Neural cell (in vitro differentiated cells): ENCODE measurements at regions not wholly inside any gene's neighbourhood (a gene's known extent, or its start where the extent isn't known, plus 50 kb on each side); places are given as distances from the start of the nearest gene placed in this dataset.

ENCODE experiments used
- H2AFZ ChIP-seq: fragments of 200-600, 300-800 bp; sonication (generic), shearing (Covaris generic); 2 replicates; pipeline ENCODE4 v1.6.0; 2014; ENCODE audit warnings: low read depth, mild to moderate bottlenecking, antibody characterized with exemption, low read length, moderate library complexity
- H3F3A ChIP-seq: fragments of 200-600 bp; shearing (Covaris generic); 2 replicates; pipeline ENCODE4 v1.6.1; 2016; ENCODE audit warnings: mild to moderate bottlenecking, moderate library complexity, mixed read lengths, antibody characterized with exemption, low read length; ENCODE audit not compliant: insufficient read depth, poor library complexity, severe bottlenecking
- H3K27ac ChIP-seq: fragments of 200-600, 300-800 bp; sonication (generic), shearing (Covaris generic); 2 replicates; pipeline ENCODE4 v1.5.1; 2014; ENCODE audit warnings: mild to moderate bottlenecking, low read length, moderate library complexity
- H3K27me3 ChIP-seq: fragments of 300-800, 200-600 bp; sonication (generic), shearing (Covaris generic); 2 replicates; pipeline ENCODE4 v1.6.0; 2014; ENCODE audit warnings: mild to moderate bottlenecking, low read depth, low read length, moderate library complexity; ENCODE audit not compliant: insufficient read depth
- H3K36me3 ChIP-seq: fragments of 300-800, 200-600 bp; sonication (generic), shearing (Covaris generic); 2 replicates; pipeline ENCODE4 v1.5.1; 2014; ENCODE audit warnings: mild to moderate bottlenecking, antibody characterized with exemption, low read length, moderate library complexity; ENCODE audit not compliant: insufficient read depth
- H3K4me2 ChIP-seq: fragments of 300-800, 200-600 bp; sonication (generic), shearing (Covaris generic); 2 replicates; pipeline ENCODE4 v1.6.0; 2014; ENCODE audit warnings: mild to moderate bottlenecking, low read length
- H3K4me3 ChIP-seq: fragments of 300-800, 200-600 bp; sonication (generic), shearing (Covaris generic); 2 replicates; pipeline ENCODE4 v1.5.1; 2014; ENCODE audit warnings: mild to moderate bottlenecking, low read length, moderate library complexity
- H3K79me2 ChIP-seq: fragments of 200-600 bp; shearing (Covaris generic); replicated peaks from 2 replicates; pipeline ENCODE4 v1.6.0; 2014; ENCODE audit warnings: mild to moderate bottlenecking, low read length, moderate library complexity; ENCODE audit not compliant: insufficient read depth
- H3K9ac ChIP-seq: fragments of 300-800, 200-600 bp; sonication (generic), shearing (Covaris generic); 2 replicates; pipeline ENCODE4 v1.6.1; 2016; ENCODE audit warnings: mild to moderate bottlenecking, low read length, mixed read lengths
- H3K9me2 ChIP-seq: fragments of 200-600 bp; shearing (Covaris generic); 2 replicates; pipeline ENCODE4 v1.6.1; 2016; ENCODE audit warnings: mild to moderate bottlenecking, low read length, mixed read lengths; ENCODE audit not compliant: insufficient read depth
- H3K9me3 ChIP-seq: fragments of 200-600, 300-800 bp; sonication (generic), shearing (Covaris generic); 2 replicates; pipeline ENCODE4 v1.6.1; 2016; ENCODE audit warnings: mild to moderate bottlenecking, mixed run types, low read length, moderate library complexity, mixed read lengths
- H4K20me1 ChIP-seq: fragments of 200-600 bp; shearing (Covaris generic); 2 replicates; pipeline ENCODE4 v1.6.1; 2016; ENCODE audit warnings: mild to moderate bottlenecking, mixed run types; ENCODE audit not compliant: insufficient read depth
- CTCF ChIP-seq: fragments of 450-650 bp; IDR thresholded peaks from 2 replicates; pipeline ENCODE4 v1.5.1; 2014; ENCODE audit warnings: antibody characterized with exemption, mild to moderate bottlenecking, moderate library complexity; ENCODE audit not compliant: poor library complexity, severe bottlenecking
- EP300 ChIP-seq: fragments of 450-650 bp; conservative IDR thresholded peaks from 2 replicates; pipeline ENCODE4 v1.6.1; 2014; ENCODE audit warnings: antibody characterized with exemption, mild to moderate bottlenecking, moderate library complexity; ENCODE audit not compliant: poor library complexity, severe bottlenecking
- EZH2 ChIP-seq: fragments of 200-600, 300-800 bp; shearing (Covaris generic), sonication (generic); IDR thresholded peaks from 2 replicates; pipeline ENCODE4 v1.6.1; 2014; ENCODE audit warnings: antibody characterized with exemption, low read length, borderline replicate concordance, mild to moderate bottlenecking; ENCODE audit not compliant: insufficient read depth, poor library complexity, severe bottlenecking
- MXI1 ChIP-seq: fragments of 450-650 bp; conservative IDR thresholded peaks from 2 replicates; pipeline ENCODE4 v1.6.1; 2014; ENCODE audit warnings: antibody characterized with exemption, mild to moderate bottlenecking; ENCODE audit not compliant: poor library complexity, severe bottlenecking
- POLR2AphosphoS5 ChIP-seq: IDR thresholded peaks from 2 replicates; pipeline ENCODE4 v1.6.1; 2012
- RAD21 ChIP-seq: fragments of 450-650 bp; conservative IDR thresholded peaks from 2 replicates; pipeline ENCODE4 v1.6.1; 2014; ENCODE audit warnings: antibody characterized with exemption, mild to moderate bottlenecking, moderate library complexity
- REST ChIP-seq: IDR thresholded peaks from 2 replicates; pipeline ENCODE4 v1.6.1; 2012; ENCODE audit warnings: borderline replicate concordance
- SMC3 ChIP-seq: fragments of 450-650 bp; conservative IDR thresholded peaks from 2 replicates; pipeline ENCODE4 v1.6.1; 2014; ENCODE audit warnings: antibody characterized with exemption, mild to moderate bottlenecking, moderate library complexity; ENCODE audit not compliant: poor library complexity
- TAF1 ChIP-seq: IDR thresholded peaks from 2 replicates; pipeline ENCODE4 v1.6.1; 2012; ENCODE audit warnings: low read depth

- no peak for TF ChIP-seq SMC3
- Histone ChIP-seq H3F3A (no peaks in the 10 kb centered on the region), H3K27ac (peak overlapping the region; percentile 85), H3K4me2 (peak overlapping the region; percentile 12), H4K20me1 (no peaks in the 10 kb centered on the region), H3K9ac (peak overlapping the region; percentile 24), H3K79me2 (no peaks in the 10 kb centered on the region), H3K9me2 (no peaks in the 10 kb centered on the region), H2AFZ (no peak overlapping the region), H3K9me3 (no peaks in the 10 kb centered on the region), H3K4me3 (peak overlapping the region; percentile 37), H3K27me3 (no peaks in the 10 kb centered on the region), H3K36me3 (no peaks in the 10 kb centered on the region)
Measured at GRCh38 chr18:45174629-45175136, 440.6 kb upstream of the SLC14A2 start.

GRCh38 chr18:45175511-45175910, 439.8 kb upstream of the SLC14A2 start:
- peak overlapping the region; percentile 85 for H3K27ac ChIP-seq
- no peak overlapping the region for H3K9ac ChIP-seq
- H3K9me3 ChIP-seq: no peaks in the 10 kb centered on the region
- H3K4me3 ChIP-seq: no peak overlapping the region
- H3K9me2 ChIP-seq: no peaks in the 10 kb centered on the region
- no peaks in the 10 kb centered on the region for H4K20me1 ChIP-seq
- H3F3A ChIP-seq: no peaks in the 10 kb centered on the region
- H3K4me2 ChIP-seq: no peak overlapping the region
- H3K27me3 ChIP-seq: no peaks in the 10 kb centered on the region
- H3K79me2 ChIP-seq: no peaks in the 10 kb centered on the region
- H2AFZ ChIP-seq: no peak overlapping the region
- H3K36me3 ChIP-seq: no peaks in the 10 kb centered on the region
- no peak for TF ChIP-seq SMC3
- TF ChIP-seq EP300: no peak
- TF ChIP-seq RAD21: no peak
- TF ChIP-seq MXI1: no peak
- no peak for TF ChIP-seq TAF1

- no peak overlapping the region for H3K9ac ChIP-seq
- no peaks in the 10 kb centered on the region for H4K20me1 ChIP-seq
- H3K79me2 ChIP-seq: no peaks in the 10 kb centered on the region
- H3F3A ChIP-seq: no peaks in the 10 kb centered on the region
- H3K4me2 ChIP-seq: no peak overlapping the region
- no peak overlapping the region for H3K27ac ChIP-seq
- no peak overlapping the region for H3K4me3 ChIP-seq
- TF ChIP-seq TAF1: no peak
- no peak for TF ChIP-seq EP300
- no peak for TF ChIP-seq MXI1
- TF ChIP-seq CTCF: no peak
- TF ChIP-seq RAD21: no peak
- no peak for TF ChIP-seq REST
- TF ChIP-seq EZH2: no peak
- no peak for TF ChIP-seq SMC3
- no peak for TF ChIP-seq POLR2AphosphoS5
- no peaks in the 10 kb centered on the region for H3K9me3 ChIP-seq
- no peaks in the 10 kb centered on the region for H3K9me2 ChIP-seq
- no peaks in the 10 kb centered on the region for H3K36me3 ChIP-seq
- H2AFZ ChIP-seq: no peak overlapping the region
- H3K27me3 ChIP-seq: no peaks in the 10 kb centered on the region
Measured at GRCh38 chr18:45186832-45187231, 428.4 kb upstream of the SLC14A2 start.
